ENCODE measurements at regions not wholly inside any gene's neighbourhood (a gene's known extent, or its start where the extent isn't known, plus 50 kb on each side); places are given as distances from the start of the nearest gene placed in this dataset.

- POLR2A ChIA-PET = interaction anchor here (0.6 to 1.4 kb wide), 4 partner anchors 11 to 215 kb away, joined by 3 read pairs; no protein-coding TSS in a partner anchor
- BruUV-seq (replicated peaks) = no TSS peak
- intact Hi-C loops (cut with micrococcal nuclease; ENCODE audit: unreplicated experiment) (no loop called here), in situ Hi-C loops (cut with MboI) (no loop called here)
- FAIRE-seq = no peak
- Histone ChIP-seq H3K27me3 (replicated peaks in 1 of 2; ENCODE audit: control insufficient read depth in 2 of 2, insufficient read depth in 2 of 2, low read length in 1 of 2) (no peaks in the 10 kb centered on the region), H3K27ac (ENCODE audit: control insufficient read depth, insufficient read depth) (no peak overlapping the region), H3K9ac (ENCODE audit: control insufficient read depth, insufficient read depth, low read length) (no peak overlapping the region), H3K9me3 (replicated peaks; ENCODE audit: control insufficient read depth, insufficient read depth, low read length) (no peaks in the 10 kb centered on the region), H3K79me2 (ENCODE audit: control insufficient read depth, insufficient read depth, low read length) (no peaks in the 10 kb centered on the region), H3K4me3 (no peak overlapping the region), H4K20me1 (ENCODE audit: control insufficient read depth, insufficient read depth) (no peaks in the 10 kb centered on the region), H2AFZ (ENCODE audit: control insufficient read depth, low read depth, low read length) (no peak overlapping the region), H3K36me3 (ENCODE audit: control insufficient read depth in 2 of 2, insufficient read depth in 2 of 2, low read length in 1 of 2) (no peaks in the 10 kb centered on the region), H3K4me2 (ENCODE audit: control insufficient read depth, insufficient read depth) (no peak overlapping the region), H3K4me1 (ENCODE audit: control insufficient read depth, insufficient read depth, low read length) (peaks cover 13% of the 10 kb centered on the region)
- CTCF ChIA-PET = interaction anchor here (1.1 to 2.1 kb wide), 2 partner anchors 12 to 26 kb away, joined by 3 to 7 read pairs; no protein-coding TSS in a partner anchor
- SMC1A ChIA-PET (ENCODE audit: uncharacterized antibody, unreplicated experiment) = interaction anchor here (0.8 to 2.6 kb wide), 5 partner anchors 10 to 72 kb away, joined by 3 to 18 read pairs (median 3); no protein-coding TSS in a partner anchor
- ATAC-seq = peak; percentile 29
- no peak for TF ChIP-seq YY1 (IDR thresholded peaks at IDR 0.05; ENCODE audit: low read depth, low read length)
- no peak for TF ChIP-seq POU2F2 (IDR thresholded peaks at IDR 0.05; ENCODE audit: borderline replicate concordance, low read depth, low read length)
- TF ChIP-seq SIX5 (IDR thresholded peaks at IDR 0.05; ENCODE audit: low read depth, low read length, severe bottlenecking) = peak; percentile 57
- TF ChIP-seq NFYB (IDR thresholded peaks at IDR 0.05; ENCODE audit: insufficient read depth, low read depth, low read length) = peak; percentile 72
- RAD21 ChIA-PET (ENCODE audit: unreplicated experiment) = interaction anchor here (0.6 to 1.6 kb wide), 2 partner anchors 9 to 21 kb away, joined by 3 to 6 read pairs; no protein-coding TSS in a partner anchor
- WGBS (ENCODE audit: insufficient coverage, insufficient replicate concordance, low lambda C conversion rate, missing lambda C conversion rate) = 65% methylated on average over 4 of the region's 4 CpGs
- no peak for DNase-seq (ENCODE audit: low read depth, low spot score)
These were observed 74.7 kb downstream of the MRPL14 start for GRCh38 chr6:44052419-44053023.

GRCh38 chr6:44051515-44051914 lies 75.7 kb downstream of the MRPL14 start:
- in situ Hi-C loops (cut with MboI) (no loop called here), intact Hi-C loops (cut with micrococcal nuclease; ENCODE audit: unreplicated experiment) (no loop called here)
- ChIA-PET CTCF (interaction anchor here (1.0 to 2.1 kb wide), 4 partner anchors 10 to 277 kb away, joined by 3 to 7 read pairs (median 4); no protein-coding TSS in a partner anchor), SMC1A (ENCODE audit: uncharacterized antibody, unreplicated experiment) (interaction anchor here (0.8 to 2.6 kb wide), 4 partner anchors 9 to 73 kb away, joined by 3 to 18 read pairs (median 4); no protein-coding TSS in a partner anchor), POLR2A (interaction anchor here (0.6 kb wide), 2 partner anchors 12 to 14 kb away, joined by 3 read pairs; no protein-coding TSS in a partner anchor), RAD21 (ENCODE audit: unreplicated experiment) (interaction anchor here (0.6 to 1.9 kb wide), 3 partner anchors 22 to 48 kb away, joined by 3 to 6 read pairs (median 4); no protein-coding TSS in a partner anchor)
- WGBS (ENCODE audit: insufficient coverage, insufficient replicate concordance, low lambda C conversion rate, missing lambda C conversion rate) = 48% methylated on average over 3 of the region's 3 CpGs
- no peak for ATAC-seq
- no peak for DNase-seq (ENCODE audit: low read depth, low spot score)
- no peaks in the 10 kb centered on the region for H4K20me1 ChIP-seq (ENCODE audit: control insufficient read depth, insufficient read depth)
- H3K4me1 ChIP-seq (ENCODE audit: control insufficient read depth, insufficient read depth, low read length) = peaks cover 13% of the 10 kb centered on the region
- no peaks in the 10 kb centered on the region for H3K36me3 ChIP-seq (ENCODE audit: control insufficient read depth in 2 of 2, insufficient read depth in 2 of 2, low read length in 1 of 2)
- H3K79me2 ChIP-seq (ENCODE audit: control insufficient read depth, insufficient read depth, low read length) = no peaks in the 10 kb centered on the region
- H3K27me3 ChIP-seq (replicated peaks in 1 of 2; ENCODE audit: control insufficient read depth in 2 of 2, insufficient read depth in 2 of 2, low read length in 1 of 2) = no peaks in the 10 kb centered on the region
- no peak overlapping the region for H3K9ac ChIP-seq (ENCODE audit: control insufficient read depth, insufficient read depth, low read length)
- H3K4me3 ChIP-seq = no peak overlapping the region
- FAIRE-seq = no peak
- TF ChIP-seq MEF2B (IDR thresholded peaks at IDR 0.05; ENCODE audit: partially characterized antibody, poor library complexity, severe bottlenecking) (no peak), ATF3 (IDR thresholded peaks at IDR 0.05; ENCODE audit: borderline replicate concordance, extremely low read depth, low read depth, low read length) (no peak), JUND (IDR thresholded peaks at IDR 0.05; ENCODE audit: low read depth, low read length) (no peak), TBL1XR1 (IDR thresholded peaks at IDR 0.05; ENCODE audit: low read depth, low read length) (no peak), NFIC (IDR thresholded peaks at IDR 0.05; ENCODE audit: low read depth, low read length) (no peak), GABPA (IDR thresholded peaks at IDR 0.05; ENCODE audit: low read depth) (no peak), NFYA (IDR thresholded peaks at IDR 0.05; ENCODE audit: borderline replicate concordance, low read depth, low read length) (no peak)
- no peak overlapping the region for H3K27ac ChIP-seq (ENCODE audit: control insufficient read depth, insufficient read depth)
- no peak overlapping the region for H2AFZ ChIP-seq (ENCODE audit: control insufficient read depth, low read depth, low read length)
- no peak overlapping the region for H3K4me2 ChIP-seq (ENCODE audit: control insufficient read depth, insufficient read depth)
- BruUV-seq (replicated peaks) = no TSS peak
- no peaks in the 10 kb centered on the region for H3K9me3 ChIP-seq (replicated peaks; ENCODE audit: control insufficient read depth, insufficient read depth, low read length)
